Urinary bladder (tissue), 3 donors: ENCODE measurements at regions not wholly inside any gene's neighbourhood (a gene's known extent, or its start where the extent isn't known, plus 50 kb on each side); places are given as distances from the start of the nearest gene placed in this dataset.

Experiments
- DNase-seq: peaks from one replicate; pipeline ENCODE4 v3.0.0-alpha.2; 2015; ENCODE audit errors: extremely low spot score
- H3K27ac ChIP-seq: one replicate; pipeline ENCODE4 v1.5.1; 2013; ENCODE audit warnings: low read depth, mild to moderate bottlenecking, moderate library complexity
- H3K36me3 ChIP-seq: one replicate; pipeline ENCODE4 v1.6.1; 2013; ENCODE audit warnings: mild to moderate bottlenecking, moderate library complexity; ENCODE audit not compliant: insufficient read depth
- H3K4me1 ChIP-seq: one replicate; pipeline ENCODE4 v1.6.1; 2013; ENCODE audit warnings: mild to moderate bottlenecking, moderate library complexity; ENCODE audit not compliant: insufficient read depth
- H3K4me3 ChIP-seq: one replicate; pipeline ENCODE4 v1.5.1; 2013; ENCODE audit warnings: low read depth, low read length
- WGBS: extraction: QIAGEN DNeasy Blood & Tissue Kit; methylation state at CpG from one replicate; pipeline ENCODE4 v1.1.7; 2013; 5-methylcytosine and 5-hydroxymethylcytosine counted together
- donor health status: healthy with polysubstance abuse.
- donor health status: healthy.

- no peak overlapping the region for H3K4me3 ChIP-seq
- no peaks in the 10 kb centered on the region for H3K36me3 ChIP-seq
- H3K27ac ChIP-seq: no peak overlapping the region
- no peak for DNase-seq
- no peaks in the 10 kb centered on the region for H3K4me1 ChIP-seq
- WGBS: 81% methylated on average over 7 of the region's 7 CpGs
These were observed 157.6 kb upstream of the NDUFV2 start for GRCh38 chr18:8944871-8945245.

GRCh38 chr18:8945514-8945913 lies 157.0 kb upstream of the NDUFV2 start:
- 39% methylated on average over 2 of the region's 2 CpGs for WGBS
- no peak overlapping the region for H3K4me3 ChIP-seq
- DNase-seq: no peak
- H3K36me3 ChIP-seq: no peaks in the 10 kb centered on the region
- H3K4me1 ChIP-seq: no peaks in the 10 kb centered on the region
- H3K27ac ChIP-seq: no peak overlapping the region

GRCh38 chr18:8946066-8946838 lies 156.2 kb upstream of the NDUFV2 start:
- Histone ChIP-seq H3K36me3 (no peaks in the 10 kb centered on the region), H3K4me1 (no peaks in the 10 kb centered on the region), H3K27ac (no peak overlapping the region), H3K4me3 (no peak overlapping the region)
- WGBS: 86% methylated on average over 5 of the region's 5 CpGs
- no peak for DNase-seq

GRCh38 chr18:8947566-8947965 lies 154.9 kb upstream of the NDUFV2 start:
- Histone ChIP-seq H3K27ac (no peak overlapping the region), H3K4me3 (no peak overlapping the region), H3K36me3 (no peaks in the 10 kb centered on the region), H3K4me1 (no peaks in the 10 kb centered on the region)
- no peak for DNase-seq
- WGBS: 58% methylated on average over 6 of the region's 6 CpGs

- 79% methylated on average over 6 of the region's 6 CpGs for WGBS
- no peak overlapping the region for H3K27ac ChIP-seq
These were observed 154.5 kb upstream of the NDUFV2 start for GRCh38 chr18:8948011-8948410.

GRCh38 chr18:8948471-8949149 lies 153.9 kb upstream of the NDUFV2 start:
- 32% methylated on average over 7 of the region's 7 CpGs for WGBS
- no peak overlapping the region for H3K27ac ChIP-seq
- no peak for DNase-seq
- no peaks in the 10 kb centered on the region for H3K4me1 ChIP-seq
- H3K36me3 ChIP-seq: no peaks in the 10 kb centered on the region
- H3K4me3 ChIP-seq: no peak overlapping the region

More at GRCh38 chr18:8948011-8948410, 154.5 kb upstream of the NDUFV2 start:
- no peaks in the 10 kb centered on the region for H3K4me1 ChIP-seq
- DNase-seq: no peak
- no peak overlapping the region for H3K4me3 ChIP-seq
- no peaks in the 10 kb centered on the region for H3K36me3 ChIP-seq

- 39% methylated on average over 13 of the region's 13 CpGs for WGBS
- Histone ChIP-seq H3K4me1 (no peaks in the 10 kb centered on the region), H3K4me3 (no peak overlapping the region), H3K27ac (no peak overlapping the region), H3K36me3 (no peaks in the 10 kb centered on the region)
- no peak for DNase-seq
These were observed 153.3 kb upstream of the NDUFV2 start for GRCh38 chr18:8949206-8949605.

GRCh38 chr18:8951491-8951890 lies 151.0 kb upstream of the NDUFV2 start:
- Histone ChIP-seq H3K27ac (no peak overlapping the region), H3K36me3 (no peaks in the 10 kb centered on the region), H3K4me3 (no peak overlapping the region), H3K4me1 (no peaks in the 10 kb centered on the region)
- WGBS: 86% methylated on average over 2 of the region's 2 CpGs
- no peak for DNase-seq

GRCh38 chr18:8952174-8952573 lies 150.3 kb upstream of the NDUFV2 start:
- 90% methylated on average over 5 of the region's 5 CpGs for WGBS
- no peak for DNase-seq
- Histone ChIP-seq H3K4me3 (no peak overlapping the region), H3K36me3 (no peaks in the 10 kb centered on the region), H3K27ac (no peak overlapping the region), H3K4me1 (no peaks in the 10 kb centered on the region)

GRCh38 chr18:8952769-8953760 lies 149.4 kb upstream of the NDUFV2 start:
- DNase-seq: no peak
- Histone ChIP-seq H3K36me3 (no peaks in the 10 kb centered on the region), H3K4me3 (no peak overlapping the region), H3K27ac (no peak overlapping the region), H3K4me1 (no peaks in the 10 kb centered on the region)
- 66% methylated on average over 10 of the region's 10 CpGs for WGBS

GRCh38 chr18:8957731-8958130 lies 144.8 kb upstream of the NDUFV2 start:
- H3K27ac ChIP-seq: no peak overlapping the region

GRCh38 chr18:8958660-8959059 lies 143.8 kb upstream of the NDUFV2 start:
- H3K27ac ChIP-seq: no peak overlapping the region
- DNase-seq: no peak
- no peaks in the 10 kb centered on the region for H3K36me3 ChIP-seq
- H3K4me1 ChIP-seq: no peaks in the 10 kb centered on the region
- 83% methylated on average over 3 of the region's 3 CpGs for WGBS
- H3K4me3 ChIP-seq: no peak overlapping the region

More at GRCh38 chr18:8957731-8958130, 144.8 kb upstream of the NDUFV2 start:
- no peaks in the 10 kb centered on the region for H3K4me1 ChIP-seq
- no peaks in the 10 kb centered on the region for H3K36me3 ChIP-seq
- H3K4me3 ChIP-seq: no peak overlapping the region
- DNase-seq: no peak

GRCh38 chr18:8959551-8960135 lies 142.9 kb upstream of the NDUFV2 start:
- 63% methylated on average over 8 of the region's 8 CpGs for WGBS
- no peak for DNase-seq
- Histone ChIP-seq H3K4me1 (no peaks in the 10 kb centered on the region), H3K27ac (no peak overlapping the region), H3K36me3 (no peaks in the 10 kb centered on the region), H3K4me3 (no peak overlapping the region)
